HG03060 (cell line): ENCODE measurements at regions not wholly inside any gene's neighbourhood (a gene's known extent, or its start where the extent isn't known, plus 50 kb on each side); places are given as distances from the start of the nearest gene placed in this dataset.

Experiments
- ATAC-seq: cut with Tn5 transposase; IDR thresholded peaks from one replicate; pipeline ENCODE4 v1.9.1; 2021; ENCODE audit warnings: low read depth, moderate number of reproducible peaks; ENCODE audit not compliant: unreplicated experiment

GRCh38 chr7:118662266-118662665 is 437.8 kb downstream of the ANKRD7 start:
- ATAC-seq = no peak

- ATAC-seq = no peak
Measured at GRCh38 chr7:118664498-118664897, 440.0 kb downstream of the ANKRD7 start.

- no peak for ATAC-seq
Measured at GRCh38 chr7:118671149-118671548, 446.6 kb downstream of the ANKRD7 start.

- no peak for ATAC-seq
Measured at GRCh38 chr7:118684796-118685195, 460.3 kb downstream of the ANKRD7 start.

GRCh38 chr7:118689403-118689802 is 464.9 kb downstream of the ANKRD7 start:
- no peak for ATAC-seq

DNA sequence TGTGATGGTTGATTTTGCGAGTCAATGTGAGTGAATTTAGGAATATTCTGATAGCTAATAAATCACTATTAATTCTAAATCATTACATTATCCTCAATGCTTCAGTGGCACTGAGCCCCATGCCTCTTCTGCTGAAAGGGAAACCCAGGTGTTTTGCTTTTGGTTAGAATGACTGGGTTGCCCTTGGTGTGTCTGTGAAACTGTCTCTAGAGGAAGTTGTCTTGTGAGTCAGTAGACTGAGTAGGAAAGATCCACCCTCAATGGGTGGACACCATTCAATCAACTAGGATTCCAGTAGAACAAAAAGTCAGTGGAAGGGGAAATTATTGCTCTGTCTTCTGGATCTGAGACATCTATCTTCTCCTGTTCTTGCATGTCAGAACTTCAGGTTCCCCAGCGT is 472.4 kb downstream of the ANKRD7 start:
- no peak for ATAC-seq

- no peak for ATAC-seq
Measured at GRCh38 chr7:118699222-118699621, 474.7 kb downstream of the ANKRD7 start.

DNA sequence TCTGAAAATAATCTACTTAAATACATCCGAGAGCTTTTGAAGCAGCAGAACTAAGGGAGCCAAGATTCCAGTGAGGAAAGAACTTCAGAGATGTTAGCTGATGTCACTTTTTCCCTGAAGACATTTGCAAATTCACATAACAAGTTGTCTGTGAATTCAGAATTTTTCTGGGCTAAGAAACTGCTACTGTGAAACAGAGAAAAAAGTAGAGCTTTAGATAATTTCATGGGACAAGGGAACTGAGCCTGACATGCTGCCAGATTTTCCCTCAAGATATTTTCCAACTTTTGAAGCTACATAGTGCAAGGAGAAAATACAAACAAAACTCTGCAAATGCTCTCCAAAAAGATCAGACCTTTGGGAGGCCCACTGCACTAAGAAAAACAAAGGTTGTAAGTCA is 484.2 kb downstream of the ANKRD7 start:
- no peak for ATAC-seq

GRCh38 chr7:118711688-118712087 is 487.2 kb downstream of the ANKRD7 start:
- ATAC-seq = no peak

DNA sequence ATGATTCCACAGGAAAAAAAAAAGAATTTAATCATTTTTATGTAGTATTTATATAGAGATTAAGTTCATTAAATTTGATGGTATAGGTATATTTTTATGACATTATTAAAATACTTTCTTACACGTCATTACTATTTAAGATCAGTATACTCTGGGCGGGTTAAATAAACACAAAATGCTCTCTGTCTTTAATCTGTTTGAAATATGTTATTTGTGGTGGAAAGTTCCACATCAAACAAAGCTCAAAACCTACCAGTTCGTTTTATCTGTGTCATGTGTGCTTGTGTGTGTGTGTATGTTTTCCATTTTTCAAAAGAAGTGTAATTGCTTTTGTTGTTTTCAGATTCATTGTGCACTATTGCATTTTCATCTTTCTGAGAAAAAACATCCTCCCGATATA is 488.5 kb downstream of the ANKRD7 start:
- ATAC-seq = no peak

- ATAC-seq = no peak
Measured at GRCh38 chr7:118720632-118721031, 496.1 kb downstream of the ANKRD7 start.

GRCh38 chr7:118731854-118732253 is 507.4 kb downstream of the ANKRD7 start:
- ATAC-seq = no peak

DNA sequence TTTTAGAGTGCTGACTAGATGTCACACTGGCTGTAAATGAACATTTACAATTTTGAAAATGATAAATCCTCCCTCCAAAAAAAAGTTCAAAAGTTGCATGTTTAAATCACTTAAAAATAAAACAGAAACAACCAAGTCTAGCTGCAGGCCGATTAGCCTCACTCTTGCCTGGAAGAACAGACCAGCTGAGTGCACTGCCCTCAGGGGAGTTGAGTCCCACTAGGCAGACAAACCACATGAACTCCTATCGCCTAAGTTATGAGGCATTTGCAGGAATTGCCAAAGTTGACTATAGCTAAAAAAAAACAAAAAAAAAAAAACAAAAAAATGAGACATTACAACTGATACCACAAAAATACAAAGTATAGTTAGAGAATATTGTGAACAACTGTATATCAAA is 510.0 kb downstream of the ANKRD7 start:
- ATAC-seq = no peak

DNA sequence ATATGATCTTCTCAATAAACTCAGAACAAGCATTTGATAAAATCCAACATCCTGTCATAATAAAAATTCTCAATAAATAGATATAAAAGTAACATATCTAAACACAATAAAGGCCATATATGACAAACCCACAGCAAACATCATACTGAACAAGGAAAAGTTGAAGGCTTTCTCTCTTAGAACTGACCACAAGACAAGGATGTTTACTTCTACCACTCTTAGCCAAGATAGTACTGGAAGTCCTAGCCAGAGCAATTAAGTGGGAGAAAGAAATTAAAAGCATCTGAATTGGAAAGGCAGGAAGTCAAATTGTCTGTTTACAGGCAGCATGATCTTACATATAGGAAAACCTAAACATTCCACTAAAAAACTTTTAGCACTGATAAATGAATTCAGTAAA is 510.9 kb downstream of the ANKRD7 start:
- ATAC-seq = no peak

DNA sequence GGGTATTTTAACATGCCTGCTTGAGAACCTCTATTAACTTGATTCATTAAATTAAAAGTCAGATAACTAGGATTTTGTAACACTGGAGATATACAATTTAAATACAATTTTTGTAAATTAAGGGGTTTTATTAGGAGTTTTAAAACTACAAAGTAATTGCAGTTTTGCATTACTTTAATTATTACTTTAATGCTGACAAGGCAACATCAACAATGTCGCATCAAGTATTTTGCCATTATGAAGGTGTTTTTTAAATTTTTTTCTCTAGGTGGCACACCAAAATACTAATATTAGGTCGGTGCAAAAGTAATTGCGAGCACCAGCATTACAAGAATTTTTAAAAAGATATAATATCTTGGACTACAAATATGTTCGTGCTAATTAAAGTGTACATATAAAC is 513.4 kb downstream of the ANKRD7 start:
- no peak for ATAC-seq

DNA sequence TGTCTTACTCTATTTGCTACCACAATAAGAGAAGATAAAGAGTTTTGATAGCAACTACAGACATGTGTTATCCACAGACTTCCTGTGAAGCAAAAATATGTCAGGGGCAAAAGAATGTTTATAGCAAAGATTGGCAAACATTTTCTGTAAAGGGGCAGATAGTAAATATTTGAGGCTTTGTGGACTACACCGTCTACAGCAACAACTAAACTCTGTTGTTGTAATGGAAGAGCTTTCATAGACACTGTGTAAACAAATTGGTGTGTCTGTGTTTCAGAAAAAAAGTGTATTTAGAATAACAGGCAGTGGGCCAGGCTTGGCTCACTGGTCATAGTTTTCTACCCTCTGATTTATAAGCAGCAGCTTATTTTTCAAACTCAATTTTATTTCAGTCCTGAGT is 521.4 kb downstream of the ANKRD7 start:
- no peak for ATAC-seq

DNA sequence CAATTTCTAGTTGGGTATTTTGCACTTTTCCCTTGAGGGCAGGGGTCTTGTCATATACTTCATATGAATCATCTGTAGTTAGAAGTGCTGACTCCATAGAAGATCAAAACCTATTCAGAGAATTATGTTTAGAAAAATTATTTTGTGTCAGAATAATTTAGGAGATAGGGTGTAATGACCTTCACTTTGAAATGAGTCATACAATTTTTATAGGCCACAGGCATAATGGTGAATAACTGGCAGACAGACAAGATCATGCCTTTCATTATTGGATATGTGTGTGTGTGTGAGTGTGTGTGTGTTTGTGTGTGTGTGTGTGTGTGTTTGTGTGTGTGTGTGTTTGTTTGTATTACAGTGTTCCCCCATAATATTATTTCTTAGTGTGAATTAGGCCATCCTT is 523.0 kb downstream of the ANKRD7 start:
- no peak for ATAC-seq

GRCh38 chr7:118753479-118753878 is 529.0 kb downstream of the ANKRD7 start:
- no peak for ATAC-seq

DNA sequence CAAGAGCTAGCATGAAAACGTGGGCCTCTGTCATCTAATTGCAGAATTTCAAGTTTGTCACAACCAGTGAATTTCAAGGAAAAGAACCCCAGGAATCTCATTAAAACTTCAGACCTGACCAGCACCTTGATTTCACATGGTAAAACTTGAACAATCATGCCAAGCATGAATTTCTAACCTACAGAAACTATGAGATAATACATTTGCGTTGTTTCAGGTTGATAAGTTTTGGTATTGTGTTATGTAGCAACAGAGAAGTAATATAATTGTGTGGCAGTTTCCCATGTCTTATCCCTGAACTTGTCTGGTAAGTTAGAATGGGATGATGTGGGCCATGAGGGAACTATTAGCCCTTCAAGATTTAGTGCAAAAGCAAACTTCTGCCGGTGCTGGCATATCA is 530.1 kb downstream of the ANKRD7 start:
- no peak for ATAC-seq

- no peak for ATAC-seq
Measured at GRCh38 chr7:118755067-118755625, 530.6 kb downstream of the ANKRD7 start.

DNA sequence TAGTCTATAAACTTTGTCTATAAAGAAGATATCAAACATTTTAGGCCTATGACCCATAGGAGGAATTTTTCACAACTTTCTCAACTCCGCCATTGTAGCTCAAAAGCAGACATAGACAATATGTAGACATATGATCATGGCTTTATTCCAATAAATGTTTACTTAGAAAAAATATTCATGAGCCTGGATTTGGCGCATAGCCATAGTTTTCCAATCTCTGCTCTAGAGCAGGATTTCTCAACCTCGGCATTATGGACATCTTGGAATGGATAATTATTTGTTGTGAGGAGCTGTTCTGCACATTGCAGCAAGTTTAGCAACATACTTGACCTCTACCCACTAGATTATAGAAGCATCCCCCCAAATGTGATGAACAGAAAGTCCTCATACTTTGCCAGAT is 532.6 kb downstream of the ANKRD7 start:
- ATAC-seq = no peak

- ATAC-seq = no peak
Measured at GRCh38 chr7:118758582-118758981, 534.1 kb downstream of the ANKRD7 start.

DNA sequence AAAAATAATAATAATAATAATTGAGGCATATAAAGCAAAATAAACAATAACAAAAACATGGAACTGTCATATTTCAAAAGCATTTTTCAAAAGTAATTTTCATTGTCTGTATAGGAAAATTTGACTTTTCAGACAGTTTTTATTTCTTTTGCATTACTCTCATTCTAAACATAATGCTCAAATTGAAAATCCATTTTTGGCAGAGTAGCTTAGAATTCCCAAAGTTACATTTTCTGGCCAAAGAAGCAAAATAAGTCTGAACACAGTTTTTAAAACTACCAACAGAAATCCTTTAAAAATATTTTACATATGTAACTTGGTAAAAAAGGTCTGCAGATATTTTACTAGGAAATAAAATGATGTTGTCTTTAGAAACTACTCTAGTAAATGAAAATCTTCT is 535.4 kb downstream of the ANKRD7 start:
- ATAC-seq = no peak
